K562 (cell line): ENCODE measurements at regions not wholly inside any gene's neighbourhood (a gene's known extent, or its start where the extent isn't known, plus 50 kb on each side); places are given as distances from the start of the nearest gene placed in this dataset.

Experiments used
- AFF4 ChIP-seq: sonication (generic); formaldehyde crosslinking; IDR thresholded peaks from 2 replicates; pipeline ENCODE4 v1.8.0; 2023; ENCODE audit warnings: mild to moderate bottlenecking, missing genetic modification reagents
- CREB3L1 ChIP-seq: fragments of 450-650 bp; IDR thresholded peaks from 2 replicates; pipeline ENCODE4 v1.6.1; 2014; ENCODE audit warnings: low read depth, mild to moderate bottlenecking, moderate library complexity, borderline replicate concordance
- ELK3 ChIP-seq: fragments of 450-650 bp; formaldehyde crosslinking; IDR thresholded peaks from 2 replicates; pipeline ENCODE4 v1.4.0; 2020; ENCODE audit warnings: mild to moderate bottlenecking
- KLF13 ChIP-seq: fragments of 450-650 bp; IDR thresholded peaks from 2 replicates; pipeline ENCODE4 v1.6.1; 2016; ENCODE audit warnings: missing genetic modification characterization, low read depth, mild to moderate bottlenecking, missing compliant biosample characterization, moderate library complexity, borderline replicate concordance
- ZBTB1 ChIP-seq: sonication (generic); formaldehyde crosslinking; IDR thresholded peaks from 2 replicates; pipeline ENCODE4 v1.8.1; 2023; ENCODE audit warnings: missing genetic modification reagents, low read depth, mild to moderate bottlenecking, borderline replicate concordance
- ZNF124 ChIP-seq: sonication (generic); formaldehyde crosslinking; IDR thresholded peaks from 2 replicates; pipeline ENCODE4 v1.8.1; 2022; ENCODE audit warnings: missing genetic modification reagents
- ZNF146 ChIP-seq: IDR thresholded peaks from one replicate; pipeline ENCODE4 v1.6.1; 2018; ENCODE audit warnings: missing compliant biosample characterization; ENCODE audit not compliant: unreplicated experiment

GRCh38 chr5:9924614-9925013 is 294.5 kb upstream of the TAS2R1 start (continued):
- no peak for TF ChIP-seq AFF4 (CRISPR knock-in tag)
- no peak for TF ChIP-seq ZNF146 (CRISPR knock-in tag)
- no peak for TF ChIP-seq KLF13 (tag)
- no peak for TF ChIP-seq CREB3L1
- no peak for TF ChIP-seq ELK3 (CRISPR knock-in tag)
- no peak for TF ChIP-seq ZBTB1 (CRISPR knock-in tag)
- TF ChIP-seq ZNF124 (CRISPR knock-in tag), result no peak
- TF ChIP-seq, all 486 proteins: peak for 0
